ENCODE measurements at regions not wholly inside any gene's neighbourhood (a gene's known extent, or its start where the extent isn't known, plus 50 kb on each side); places are given as distances from the start of the nearest gene placed in this dataset.

DNA sequence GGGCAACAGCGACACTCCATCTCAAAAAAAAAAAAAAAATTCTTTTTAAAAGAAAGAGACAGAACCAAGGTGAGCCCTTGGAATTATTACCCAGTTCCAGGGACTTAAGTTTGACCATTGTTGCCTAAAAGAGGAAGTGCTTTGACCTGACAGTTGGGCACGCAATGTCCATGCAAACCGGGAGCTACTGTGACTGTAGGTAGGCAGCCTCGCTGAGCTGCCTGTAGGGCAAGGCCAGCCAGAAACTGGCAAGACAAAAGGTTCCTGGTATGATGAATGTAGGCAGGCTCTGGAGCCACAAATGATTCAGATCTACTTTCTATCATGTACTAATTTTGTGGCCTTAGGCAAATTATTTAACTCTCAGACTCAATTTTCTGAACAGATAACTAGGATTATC is 334.8 kb upstream of the ZNF462 start:
- DNase-seq: no peak
- Mint-ChIP-seq H3K27ac (ENCODE audit: unreplicated experiment) (no peak overlapping the region), H3K27me3 (ENCODE audit: insufficient read depth, unreplicated experiment) (no peaks in the 10 kb centered on the region), H3K9me3 (ENCODE audit: unreplicated experiment) (no peaks in the 10 kb centered on the region), H3K36me3 (ENCODE audit: insufficient read depth, unreplicated experiment) (no peaks in the 10 kb centered on the region), H3K4me1 (ENCODE audit: low read depth, unreplicated experiment) (no peaks in the 10 kb centered on the region), H3K4me3 (ENCODE audit: unreplicated experiment) (no peak overlapping the region)
- CTCF ChIA-PET: no interaction called here
- H3K36me3 ChIP-seq (ENCODE audit: control insufficient read depth, insufficient read depth, low read length): no peaks in the 10 kb centered on the region
- H3K4me1 ChIP-seq: no peaks in the 10 kb centered on the region
- BruUV-seq (replicated peaks): no TSS peak
- 0 out of 2 replicates have a peak, but pooled peaks cover 2% of the 10 kb centered on the region for H3K9me3 ChIP-seq
- TF ChIP-seq, protein P1, sequence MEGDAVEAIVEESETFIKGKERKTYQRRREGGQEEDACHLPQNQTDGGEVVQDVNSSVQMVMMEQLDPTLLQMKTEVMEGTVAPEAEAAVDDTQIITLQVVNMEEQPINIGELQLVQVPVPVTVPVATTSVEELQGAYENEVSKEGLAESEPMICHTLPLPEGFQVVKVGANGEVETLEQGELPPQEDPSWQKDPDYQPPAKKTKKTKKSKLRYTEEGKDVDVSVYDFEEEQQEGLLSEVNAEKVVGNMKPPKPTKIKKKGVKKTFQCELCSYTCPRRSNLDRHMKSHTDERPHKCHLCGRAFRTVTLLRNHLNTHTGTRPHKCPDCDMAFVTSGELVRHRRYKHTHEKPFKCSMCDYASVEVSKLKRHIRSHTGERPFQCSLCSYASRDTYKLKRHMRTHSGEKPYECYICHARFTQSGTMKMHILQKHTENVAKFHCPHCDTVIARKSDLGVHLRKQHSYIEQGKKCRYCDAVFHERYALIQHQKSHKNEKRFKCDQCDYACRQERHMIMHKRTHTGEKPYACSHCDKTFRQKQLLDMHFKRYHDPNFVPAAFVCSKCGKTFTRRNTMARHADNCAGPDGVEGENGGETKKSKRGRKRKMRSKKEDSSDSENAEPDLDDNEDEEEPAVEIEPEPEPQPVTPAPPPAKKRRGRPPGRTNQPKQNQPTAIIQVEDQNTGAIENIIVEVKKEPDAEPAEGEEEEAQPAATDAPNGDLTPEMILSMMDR (IDR thresholded peaks at IDR 0.05; ENCODE audit: insufficient read depth in 1 of 2, low read depth in 1 of 2, low read length in 1 of 2, severe bottlenecking in 1 of 2, unreplicated experiment in 1 of 2): no peak
- no peak overlapping the region for H3K4me3 ChIP-seq (ENCODE audit: low read depth, low read length)
- H3K27me3 ChIP-seq (replicated peaks; ENCODE audit: control insufficient read depth, insufficient read depth, low read length): no peaks in the 10 kb centered on the region
- POLR2A ChIA-PET: no interaction called here
- intact Hi-C loops (cut with micrococcal nuclease; ENCODE audit: unreplicated experiment): no loop called here

DNA sequence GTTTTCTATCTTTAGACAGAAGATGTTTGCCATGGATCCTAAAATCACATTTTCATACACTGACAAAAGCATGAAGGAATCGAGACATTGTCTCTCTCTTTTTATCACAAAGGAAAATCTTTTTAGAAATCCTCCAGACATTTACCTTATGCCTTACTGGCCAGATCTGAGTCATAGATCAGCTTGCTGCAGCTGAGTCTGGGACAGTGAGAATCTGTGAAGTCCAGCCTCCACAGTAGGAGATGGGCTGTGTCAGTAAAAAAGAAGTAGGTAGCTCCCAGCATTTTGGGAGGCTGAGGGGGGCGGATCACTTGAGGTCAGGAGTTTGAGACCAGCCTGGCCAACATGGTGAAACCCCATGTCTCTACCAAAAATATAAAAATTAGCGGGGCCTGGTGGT is 333.4 kb upstream of the ZNF462 start:
- H3K4me1 ChIP-seq: no peaks in the 10 kb centered on the region
- no peaks in the 10 kb centered on the region for H3K9me3 ChIP-seq
- no peak for DNase-seq
- H3K36me3 ChIP-seq (ENCODE audit: control insufficient read depth, insufficient read depth, low read length): no peaks in the 10 kb centered on the region
- Mint-ChIP-seq H3K36me3 (ENCODE audit: insufficient read depth, unreplicated experiment) (no peaks in the 10 kb centered on the region), H3K4me3 (ENCODE audit: unreplicated experiment) (no peak overlapping the region), H3K27ac (ENCODE audit: unreplicated experiment) (no peak overlapping the region), H3K27me3 (ENCODE audit: insufficient read depth, unreplicated experiment) (no peaks in the 10 kb centered on the region), H3K4me1 (ENCODE audit: low read depth, unreplicated experiment) (no peaks in the 10 kb centered on the region), H3K9me3 (ENCODE audit: unreplicated experiment) (no peaks in the 10 kb centered on the region)
- intact Hi-C loops (cut with micrococcal nuclease; ENCODE audit: unreplicated experiment): no loop called here
- ChIA-PET CTCF (no interaction called here), POLR2A (no interaction called here)
- no TSS peak for BruUV-seq (replicated peaks)
- no peak overlapping the region for H3K4me3 ChIP-seq (ENCODE audit: low read depth, low read length)
- TF ChIP-seq, protein P1 (IDR thresholded peaks at IDR 0.05; ENCODE audit: insufficient read depth in 1 of 2, low read depth in 1 of 2, low read length in 1 of 2, severe bottlenecking in 1 of 2, unreplicated experiment in 1 of 2): no peak
- H3K27me3 ChIP-seq (replicated peaks; ENCODE audit: control insufficient read depth, insufficient read depth, low read length): no peaks in the 10 kb centered on the region

DNA sequence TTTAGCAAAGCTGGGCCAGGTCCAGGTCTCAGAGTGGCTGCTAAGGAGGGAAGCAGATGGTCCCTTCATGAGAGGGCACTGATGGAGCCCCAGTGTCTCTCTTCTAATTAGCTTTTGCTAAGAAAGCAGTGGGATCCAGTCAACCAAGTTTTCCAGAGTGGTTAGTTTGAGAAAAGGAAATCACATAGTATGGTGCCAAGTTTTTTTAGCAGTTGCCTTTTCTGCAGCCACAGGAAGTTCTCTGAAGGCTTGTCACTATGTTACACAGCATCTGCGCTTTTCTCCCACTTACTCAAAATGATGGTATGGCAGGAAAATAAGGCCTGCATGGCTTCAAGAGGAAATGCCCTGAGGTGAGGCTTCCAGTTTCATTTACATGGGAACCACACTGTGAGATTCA is 331.5 kb upstream of the ZNF462 start:
- TF ChIP-seq, protein P1 (IDR thresholded peaks at IDR 0.05; ENCODE audit: insufficient read depth in 1 of 2, low read depth in 1 of 2, low read length in 1 of 2, severe bottlenecking in 1 of 2, unreplicated experiment in 1 of 2): no peak
- CTCF ChIA-PET: no interaction called here
- H3K27me3 Mint-ChIP-seq (ENCODE audit: insufficient read depth, unreplicated experiment): no peaks in the 10 kb centered on the region
- H3K4me1 Mint-ChIP-seq (ENCODE audit: low read depth, unreplicated experiment): no peaks in the 10 kb centered on the region
- Histone ChIP-seq H3K4me1 (no peaks in the 10 kb centered on the region), H3K36me3 (ENCODE audit: control insufficient read depth, insufficient read depth, low read length) (no peaks in the 10 kb centered on the region), H3K4me3 (ENCODE audit: low read depth, low read length) (no peak overlapping the region), H3K9me3 (no peaks in the 10 kb centered on the region), H3K27me3 (replicated peaks; ENCODE audit: control insufficient read depth, insufficient read depth, low read length) (no peaks in the 10 kb centered on the region)
- POLR2A ChIA-PET: no interaction called here
- no peak overlapping the region for H3K27ac Mint-ChIP-seq (ENCODE audit: unreplicated experiment)
- H3K36me3 Mint-ChIP-seq (ENCODE audit: insufficient read depth, unreplicated experiment): no peaks in the 10 kb centered on the region
- no peaks in the 10 kb centered on the region for H3K9me3 Mint-ChIP-seq (ENCODE audit: unreplicated experiment)
- intact Hi-C loops (cut with micrococcal nuclease; ENCODE audit: unreplicated experiment): no loop called here
- DNase-seq: no peak
- no TSS peak for BruUV-seq (replicated peaks)
- H3K4me3 Mint-ChIP-seq (ENCODE audit: unreplicated experiment): no peak overlapping the region
